ENCODE measurements at regions not wholly inside any gene's neighbourhood (a gene's known extent, or its start where the extent isn't known, plus 50 kb on each side); places are given as distances from the start of the nearest gene placed in this dataset.

DNA sequence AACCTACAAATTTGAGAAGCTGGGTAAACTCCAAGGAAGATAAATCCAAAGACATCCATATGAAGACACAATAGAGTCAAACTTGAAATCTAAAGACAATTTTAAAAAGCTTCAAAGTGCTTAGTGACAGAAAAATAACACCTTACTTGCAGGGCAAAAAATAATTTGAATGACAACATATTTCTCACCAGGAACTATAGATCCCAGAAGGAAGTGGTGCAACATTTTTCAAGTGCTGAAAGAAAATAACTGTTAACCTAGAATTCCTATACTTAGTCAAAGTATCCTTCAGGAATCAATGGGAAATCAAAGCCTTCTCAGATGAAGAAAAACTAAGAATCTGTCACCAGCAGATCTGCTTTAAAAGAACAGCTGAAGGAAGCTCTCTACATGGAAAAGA lies 184.4 kb downstream of the HLX start:
- H3K4me3 ChIP-seq: no peak overlapping the region
- H3K27me3 ChIP-seq: no peaks in the 10 kb centered on the region
- no peaks in the 10 kb centered on the region for H3K4me1 ChIP-seq
- no peaks in the 10 kb centered on the region for H3K9me3 ChIP-seq (replicated peaks)
- no peak for DNase-seq
- H3K36me3 ChIP-seq: no peaks in the 10 kb centered on the region
- H3K27ac ChIP-seq: no peak overlapping the region

DNA sequence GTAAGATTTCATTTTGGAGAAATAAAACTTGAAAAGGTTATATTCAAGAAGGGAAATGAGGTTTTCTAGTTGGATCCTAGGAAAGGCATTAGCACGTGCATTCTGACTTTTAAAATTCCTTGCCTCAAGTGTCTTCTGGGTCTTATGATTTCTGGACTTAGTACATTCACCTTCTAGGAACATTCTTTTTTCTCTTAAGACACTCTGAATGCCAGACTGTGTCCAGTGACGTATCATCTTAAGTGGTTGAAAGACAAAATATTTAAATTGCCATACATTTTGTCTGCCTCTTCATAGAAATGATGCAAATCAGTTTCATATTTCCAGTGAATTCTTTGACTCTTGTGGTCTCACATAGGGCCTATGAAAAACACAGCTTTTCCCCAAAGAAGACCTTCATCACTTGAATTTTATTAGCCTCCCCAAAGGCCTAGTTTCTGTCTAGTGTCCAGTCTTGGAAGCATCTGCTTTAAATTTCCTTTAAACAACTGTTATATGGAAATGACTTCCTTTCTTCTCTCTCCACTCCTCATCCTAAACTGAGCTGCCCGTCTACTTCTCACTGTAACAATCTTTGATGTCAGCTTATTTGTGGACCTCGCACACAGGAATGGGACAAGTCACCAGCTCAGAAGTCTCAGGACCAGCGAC lies 187.2 kb downstream of the HLX start:
- Histone ChIP-seq H3K4me1 (no peaks in the 10 kb centered on the region), H3K9me3 (replicated peaks) (no peaks in the 10 kb centered on the region), H3K36me3 (no peaks in the 10 kb centered on the region), H3K27me3 (no peaks in the 10 kb centered on the region), H3K27ac (no peak overlapping the region), H3K4me3 (no peak overlapping the region)
- DNase-seq: no peak

DNA sequence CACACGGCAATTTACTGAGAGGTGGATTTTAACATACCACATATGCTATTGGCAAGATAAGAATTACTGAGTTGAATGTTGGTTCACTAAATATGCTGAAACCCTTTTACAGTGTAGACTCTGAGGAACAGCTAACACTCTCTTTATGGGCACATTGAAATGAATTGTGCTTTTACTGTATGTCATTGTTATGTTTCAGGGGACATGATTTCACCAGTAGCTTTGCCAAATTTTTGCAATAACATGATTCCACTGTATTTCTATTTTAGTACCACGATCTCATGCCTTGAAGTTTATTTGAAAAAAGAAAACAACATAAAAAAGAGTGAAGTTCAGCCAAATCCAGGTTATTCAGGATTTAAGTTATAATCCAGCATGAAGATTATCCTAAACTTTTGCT lies 188.5 kb downstream of the HLX start:
- no peaks in the 10 kb centered on the region for H3K4me1 ChIP-seq
- no peaks in the 10 kb centered on the region for H3K9me3 ChIP-seq (replicated peaks)
- H3K27me3 ChIP-seq: no peaks in the 10 kb centered on the region
- no peak overlapping the region for H3K27ac ChIP-seq
- no peak for DNase-seq
- no peak overlapping the region for H3K4me3 ChIP-seq
- no peaks in the 10 kb centered on the region for H3K36me3 ChIP-seq

DNA sequence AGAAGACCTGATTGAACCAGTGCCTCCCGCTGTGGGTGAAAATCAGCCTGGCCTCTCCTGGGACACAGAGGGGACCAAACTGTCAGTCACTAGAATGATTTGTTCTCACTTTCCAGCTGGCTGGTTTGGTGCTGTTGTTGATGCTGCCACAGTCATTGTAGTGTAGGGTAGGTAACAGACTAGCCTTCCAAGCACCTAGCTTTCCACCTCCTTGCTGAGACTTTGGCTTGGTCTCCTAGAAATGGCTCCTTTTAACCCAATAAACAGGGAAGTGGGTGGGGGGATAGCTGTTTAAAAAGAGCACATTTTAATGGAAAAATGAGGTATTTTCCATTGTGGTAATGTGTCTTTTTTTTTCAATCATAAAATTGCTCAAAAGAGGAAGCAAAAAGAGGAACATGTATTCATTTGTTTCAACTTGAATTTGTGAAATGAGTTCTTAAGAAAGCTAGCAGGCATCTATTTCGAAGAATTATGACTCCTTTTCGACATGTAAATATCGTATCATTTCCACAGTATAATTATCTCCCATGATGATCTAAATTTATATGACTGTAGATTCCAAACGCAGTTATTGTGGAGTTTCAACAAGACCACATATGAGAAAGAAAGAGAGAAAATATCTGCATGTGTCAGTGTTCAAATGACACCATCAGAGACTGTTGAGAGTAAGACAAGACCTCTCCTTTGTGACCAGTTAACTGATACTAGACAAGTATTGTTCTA lies 190.1 kb downstream of the HLX start:
- Histone ChIP-seq H3K4me3 (no peak overlapping the region), H3K9me3 (replicated peaks) (no peaks in the 10 kb centered on the region), H3K4me1 (no peaks in the 10 kb centered on the region), H3K36me3 (no peaks in the 10 kb centered on the region), H3K27me3 (no peaks in the 10 kb centered on the region), H3K27ac (no peak overlapping the region)
- DNase-seq: no peak

DNA sequence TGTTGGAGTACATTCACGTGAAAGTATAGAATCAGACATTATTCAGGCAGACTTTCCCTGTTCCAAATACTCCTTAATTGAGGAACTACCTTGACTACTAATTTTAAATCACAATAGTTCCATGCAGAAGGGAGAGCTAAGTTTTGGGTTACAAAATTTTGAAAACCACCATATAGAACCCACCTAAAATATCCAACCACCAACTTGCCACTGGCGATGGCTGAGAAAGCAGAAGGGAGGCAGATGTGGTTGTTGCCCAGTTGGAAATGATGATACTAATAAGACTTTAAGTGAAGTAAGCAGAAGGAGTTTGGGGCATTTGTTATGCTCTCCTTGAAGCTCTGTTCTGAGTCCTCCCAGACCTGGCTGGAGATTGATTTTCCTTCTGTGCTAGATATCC lies 190.7 kb downstream of the HLX start:
- Histone ChIP-seq H3K27ac (no peak overlapping the region), H3K36me3 (no peaks in the 10 kb centered on the region), H3K4me1 (no peaks in the 10 kb centered on the region), H3K4me3 (no peak overlapping the region), H3K27me3 (no peaks in the 10 kb centered on the region), H3K9me3 (replicated peaks) (no peaks in the 10 kb centered on the region)
- no peak for DNase-seq

DNA sequence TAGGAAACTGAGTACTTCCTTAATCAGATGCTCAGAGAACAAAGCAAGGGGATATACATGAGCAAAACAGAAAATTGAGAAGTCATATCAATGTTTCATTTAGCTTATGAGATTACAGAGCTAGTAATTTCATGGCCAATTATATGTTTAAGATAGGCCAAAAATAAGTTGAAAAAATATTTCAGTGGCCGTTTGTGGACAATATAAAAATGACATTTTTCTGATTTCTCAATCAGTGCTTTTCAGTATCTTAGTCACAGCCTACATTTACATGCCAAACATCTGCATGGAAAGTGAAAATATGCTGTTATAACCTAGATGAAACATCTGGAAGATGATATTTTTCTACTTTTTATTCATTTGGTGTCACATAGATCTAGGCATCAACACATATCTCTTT lies 192.5 kb downstream of the HLX start:
- H3K36me3 ChIP-seq: no peaks in the 10 kb centered on the region
- no peaks in the 10 kb centered on the region for H3K4me1 ChIP-seq
- H3K4me3 ChIP-seq: no peak overlapping the region

DNA sequence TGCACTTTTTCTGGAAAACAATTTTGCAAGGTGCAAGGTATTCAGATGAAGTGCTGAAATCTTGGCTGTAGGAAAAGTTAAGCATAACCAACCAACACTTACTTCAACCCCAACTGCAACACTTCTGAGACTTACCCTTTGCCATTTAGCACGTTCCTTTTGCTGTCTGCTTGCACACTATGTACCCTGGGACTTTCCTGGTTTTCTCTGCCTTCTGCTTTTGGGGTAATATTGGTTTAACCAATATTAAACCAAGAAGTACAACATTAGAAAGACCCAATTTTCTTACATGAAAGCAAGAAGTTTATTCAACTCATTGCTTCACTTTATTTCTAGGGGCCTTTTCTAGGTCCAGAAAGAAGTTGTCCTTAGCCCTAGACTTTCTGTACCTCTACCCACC lies 193.0 kb downstream of the HLX start:
- DNase-seq: no peak
- no peaks in the 10 kb centered on the region for H3K9me3 ChIP-seq (replicated peaks)
- no peaks in the 10 kb centered on the region for H3K27me3 ChIP-seq
- no peaks in the 10 kb centered on the region for H3K36me3 ChIP-seq
- H3K4me1 ChIP-seq: no peaks in the 10 kb centered on the region
- no peak overlapping the region for H3K27ac ChIP-seq
- H3K4me3 ChIP-seq: no peak overlapping the region

More for the DNA sequence above, 192.5 kb downstream of the HLX start:
- no peak for DNase-seq
- H3K9me3 ChIP-seq (replicated peaks): no peaks in the 10 kb centered on the region
- H3K27me3 ChIP-seq: no peaks in the 10 kb centered on the region
- H3K27ac ChIP-seq: no peak overlapping the region

DNA sequence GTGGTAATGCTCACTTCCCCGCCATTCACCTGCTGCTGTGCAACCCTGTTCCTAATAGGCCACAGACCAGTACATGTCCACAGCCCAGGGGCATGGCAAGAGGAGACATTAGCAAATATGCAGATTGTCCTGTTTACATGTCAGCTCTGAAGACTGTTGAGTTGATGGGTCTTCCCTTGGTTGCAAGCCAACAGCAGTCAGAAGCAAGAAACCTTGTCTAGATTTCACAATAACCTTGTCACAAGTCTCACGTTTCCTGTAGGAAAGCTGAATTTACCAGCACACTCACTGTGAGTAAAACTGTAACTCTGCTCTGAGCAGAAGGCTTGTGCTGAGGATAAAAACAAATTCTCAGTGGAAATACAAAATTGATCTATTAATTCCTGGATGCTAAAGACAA lies 195.1 kb downstream of the HLX start:
- no peak for DNase-seq
- no peaks in the 10 kb centered on the region for H3K4me1 ChIP-seq
- H3K36me3 ChIP-seq: no peaks in the 10 kb centered on the region
- no peak overlapping the region for H3K27ac ChIP-seq
- no peaks in the 10 kb centered on the region for H3K27me3 ChIP-seq
- no peaks in the 10 kb centered on the region for H3K9me3 ChIP-seq (replicated peaks)
- no peak overlapping the region for H3K4me3 ChIP-seq

DNA sequence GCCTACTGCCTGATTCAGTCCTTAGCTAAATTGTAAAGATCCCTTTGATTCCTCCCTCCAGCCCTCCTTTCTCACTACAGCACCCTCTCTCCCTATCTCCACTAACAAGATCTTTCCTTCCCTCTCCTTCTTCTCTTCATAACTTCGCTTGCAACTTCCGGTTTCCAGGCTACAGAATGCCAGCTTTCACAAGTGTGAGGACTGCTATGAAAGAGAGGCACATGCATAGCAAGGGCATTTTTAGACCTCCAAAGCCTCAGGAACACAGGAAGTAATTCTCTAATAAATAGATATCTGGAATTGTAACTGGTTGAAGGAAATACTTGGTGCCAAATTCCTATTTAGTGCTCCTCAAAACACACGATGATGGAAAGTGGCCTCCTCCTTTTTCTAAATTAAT lies 196.7 kb downstream of the HLX start:
- H3K36me3 ChIP-seq: no peaks in the 10 kb centered on the region
- H3K4me1 ChIP-seq: no peaks in the 10 kb centered on the region
- H3K4me3 ChIP-seq: no peak overlapping the region
- no peaks in the 10 kb centered on the region for H3K27me3 ChIP-seq
- H3K9me3 ChIP-seq (replicated peaks): no peaks in the 10 kb centered on the region
- no peak overlapping the region for H3K27ac ChIP-seq
- DNase-seq: no peak

DNA sequence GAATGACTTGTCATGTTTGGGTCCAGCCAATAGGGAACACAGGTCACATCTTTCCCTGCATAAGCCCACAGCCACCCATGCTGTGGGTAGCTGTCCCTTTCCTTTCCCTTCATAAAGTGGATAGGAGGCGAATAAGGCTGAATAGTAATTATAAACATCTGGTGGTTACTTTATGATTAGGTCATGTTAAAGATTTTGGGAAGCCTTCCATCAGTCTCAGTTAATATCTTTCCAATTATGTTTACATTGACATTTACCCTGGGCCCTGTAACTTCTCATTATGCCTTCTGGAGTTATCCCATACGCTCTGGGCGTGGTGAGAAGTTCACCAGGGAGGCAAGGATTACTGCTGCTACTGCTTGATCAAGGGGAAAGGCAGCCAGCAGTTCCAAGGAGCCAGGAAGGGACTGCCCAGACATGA lies 197.2 kb downstream of the HLX start:
- no peak for DNase-seq
- Histone ChIP-seq H3K27me3 (no peaks in the 10 kb centered on the region), H3K27ac (no peak overlapping the region)

DNA sequence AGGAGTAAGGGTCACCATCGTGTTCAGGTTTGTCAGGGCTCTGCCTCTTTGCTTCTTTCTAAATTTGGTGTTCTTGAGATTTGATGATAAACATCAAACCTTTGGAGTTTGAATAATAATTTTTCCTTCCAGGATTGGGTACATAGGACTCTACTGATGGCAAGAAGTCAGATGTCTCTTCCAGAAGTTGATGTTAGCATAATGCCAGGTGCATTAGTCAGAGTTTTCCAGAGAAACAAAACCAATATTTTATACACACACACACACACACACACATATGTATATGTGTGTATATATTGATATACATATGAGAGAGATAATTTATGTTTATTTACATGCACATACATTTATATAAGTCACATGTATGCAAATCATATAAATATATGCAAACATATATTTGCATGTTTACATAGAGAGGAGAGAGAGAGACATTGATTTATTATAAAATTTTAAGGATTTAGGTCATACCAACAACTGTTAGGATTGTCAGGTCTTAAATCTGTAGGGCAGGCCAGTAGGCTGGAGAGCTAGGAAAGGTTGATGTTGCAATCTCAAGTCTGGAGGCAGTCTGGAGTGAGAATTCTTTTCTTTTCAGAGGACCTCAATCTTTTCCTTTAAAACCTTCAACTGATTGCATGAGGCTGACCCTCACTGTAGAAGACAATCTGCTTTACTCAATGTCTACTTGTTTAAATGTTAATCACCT lies 199.2 kb downstream of the HLX start:
- H3K27ac ChIP-seq: no peak overlapping the region
- H3K36me3 ChIP-seq: no peaks in the 10 kb centered on the region
- no peaks in the 10 kb centered on the region for H3K9me3 ChIP-seq (replicated peaks)
- no peak for DNase-seq
- no peak overlapping the region for H3K4me3 ChIP-seq
- no peaks in the 10 kb centered on the region for H3K27me3 ChIP-seq
- no peaks in the 10 kb centered on the region for H3K4me1 ChIP-seq

More for the DNA sequence above, 197.2 kb downstream of the HLX start:
- Histone ChIP-seq H3K9me3 (replicated peaks) (no peaks in the 10 kb centered on the region), H3K36me3 (no peaks in the 10 kb centered on the region), H3K4me3 (no peak overlapping the region), H3K4me1 (no peaks in the 10 kb centered on the region)

DNA sequence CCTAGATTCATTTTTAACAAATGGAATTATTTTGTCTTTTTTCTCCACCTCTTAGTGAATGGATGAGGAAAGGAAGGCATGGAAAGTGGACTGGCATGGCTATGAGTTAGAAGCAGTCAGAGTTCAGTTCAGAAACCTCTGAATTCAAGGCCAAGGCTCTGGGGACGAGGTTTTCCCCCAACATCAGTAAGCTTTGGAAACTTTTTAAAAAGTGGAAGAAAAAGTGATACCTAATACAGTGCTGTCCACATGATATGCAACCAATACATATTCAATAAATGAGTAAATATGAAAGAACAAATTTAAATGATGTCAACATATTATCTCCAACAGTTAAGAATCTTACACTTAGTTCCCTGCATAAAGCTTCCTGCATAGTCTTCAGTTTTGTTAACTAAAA lies 204.7 kb downstream of the HLX start:
- no peaks in the 10 kb centered on the region for H3K36me3 ChIP-seq
- H3K27ac ChIP-seq: no peak overlapping the region
- H3K9me3 ChIP-seq (replicated peaks): no peaks in the 10 kb centered on the region
- no peaks in the 10 kb centered on the region for H3K27me3 ChIP-seq
- DNase-seq: no peak
- no peaks in the 10 kb centered on the region for H3K4me1 ChIP-seq
- no peak overlapping the region for H3K4me3 ChIP-seq

DNA sequence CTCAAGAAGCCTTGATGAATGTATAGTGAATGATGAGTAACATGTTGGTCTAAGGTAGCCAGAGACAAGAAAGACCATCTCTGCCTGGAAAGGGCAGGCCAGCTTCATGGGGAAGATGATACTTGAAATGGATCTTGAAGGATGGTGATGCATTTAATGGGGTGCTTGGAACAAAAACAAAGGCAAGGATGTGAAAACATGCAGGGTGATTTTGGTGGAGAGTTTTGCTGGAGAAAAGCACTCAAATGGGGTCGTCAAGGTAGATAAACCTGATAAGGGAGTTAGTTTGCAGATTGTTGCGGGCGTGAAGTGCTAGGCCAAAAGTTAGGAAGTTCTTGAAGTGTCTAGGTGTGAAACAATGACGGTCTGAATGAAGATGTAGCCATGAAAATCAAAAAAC lies 205.4 kb downstream of the HLX start:
- peaks cover 4% of the 10 kb centered on the region; the same call in 1 of the 2 replicates for H3K4me1 ChIP-seq
- no peak for DNase-seq

DNA sequence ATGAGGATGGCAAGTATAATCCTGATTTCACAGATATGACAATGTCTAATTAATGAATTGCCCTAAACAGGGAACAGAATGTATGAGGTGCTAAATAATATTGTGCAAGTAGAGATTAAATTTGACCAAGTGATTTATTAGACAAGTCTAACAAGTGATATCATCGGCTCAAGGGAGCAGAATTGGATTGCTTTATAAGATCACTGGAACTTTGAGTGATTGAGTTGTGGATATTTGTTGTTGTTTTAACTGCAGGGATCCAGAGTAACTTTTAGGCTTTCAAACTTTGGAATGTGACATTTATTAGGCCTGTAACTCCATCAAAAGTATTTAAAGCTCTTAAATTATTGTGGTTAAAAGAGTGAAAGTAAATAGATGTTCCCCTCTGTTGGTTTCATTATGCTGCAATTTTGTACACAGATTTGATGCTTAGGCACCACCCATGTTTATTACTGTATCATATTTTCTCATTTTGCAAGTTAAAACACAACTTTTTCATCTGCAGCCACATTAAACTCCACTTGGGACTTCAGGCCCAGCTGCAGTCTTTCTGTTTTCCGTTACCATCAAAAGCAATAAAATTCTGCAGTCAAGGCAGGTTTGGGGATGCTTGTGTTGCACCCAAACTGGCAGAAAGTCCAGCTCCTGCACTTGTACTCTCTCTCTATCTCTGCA lies 206.6 kb downstream of the HLX start:
- no peaks in the 10 kb centered on the region; the same call in 1 of the 2 replicates for H3K9me3 ChIP-seq (replicated peaks)
- no peak overlapping the region for H3K27ac ChIP-seq
- no peaks in the 10 kb centered on the region for H3K27me3 ChIP-seq
- no peaks in the 10 kb centered on the region for H3K36me3 ChIP-seq
- DNase-seq: no peak
- H3K4me3 ChIP-seq: no peak overlapping the region
- peaks cover 7% of the 10 kb centered on the region; the same call in 1 of the 2 replicates for H3K4me1 ChIP-seq

More for the DNA sequence above, 205.4 kb downstream of the HLX start:
- Histone ChIP-seq H3K36me3 (no peaks in the 10 kb centered on the region), H3K27me3 (no peaks in the 10 kb centered on the region), H3K9me3 (replicated peaks) (no peaks in the 10 kb centered on the region), H3K4me3 (no peak overlapping the region), H3K27ac (no peak overlapping the region)

DNA sequence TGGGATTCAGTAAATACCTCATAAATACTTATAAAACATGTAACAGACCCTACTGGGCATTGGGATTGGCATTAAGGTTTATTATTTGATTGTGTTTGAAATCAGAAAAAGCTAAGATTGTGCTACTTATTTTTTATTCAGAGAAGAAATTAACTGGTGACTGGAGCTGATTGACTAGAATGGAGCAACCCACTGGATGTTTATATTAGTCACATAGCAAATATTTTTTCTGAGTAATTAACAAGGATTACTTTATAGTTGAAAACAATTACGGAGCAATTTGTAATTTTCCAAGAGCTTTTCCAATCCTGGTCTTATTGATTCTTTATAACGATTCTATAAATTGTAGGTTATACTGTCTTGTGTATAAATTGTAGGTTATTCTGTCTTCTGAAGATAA lies 208.7 kb downstream of the HLX start:
- no peak overlapping the region for H3K4me3 ChIP-seq
- DNase-seq: no peak
- H3K36me3 ChIP-seq: no peaks in the 10 kb centered on the region
- no peaks in the 10 kb centered on the region; the same call in 1 of the 2 replicates for H3K9me3 ChIP-seq (replicated peaks)
- H3K27me3 ChIP-seq: no peaks in the 10 kb centered on the region
- H3K27ac ChIP-seq: no peak overlapping the region
- H3K4me1 ChIP-seq: peaks cover 8% of the 10 kb centered on the region
